Body of pancreas (tissue), 4 donors: ENCODE measurements at regions not wholly inside any gene's neighbourhood (a gene's known extent, or its start where the extent isn't known, plus 50 kb on each side); places are given as distances from the start of the nearest gene placed in this dataset.

Experiments
- ATAC-seq: fragments of 150-250 bp; one replicate; pipeline ENCODE4 v1.9.1; 2016
- DNase-seq, 4 donors: peaks; one replicate each; pipeline ENCODE4 v3.0.0-alpha.2; 2019
- H3K27ac ChIP-seq, 4 donors: fragments of 200-600 bp; sonication (generic); 1 replicate in 3 of 4; 2 replicates in 1 of 4; pipeline versions ENCODE4 v1.5.1 to v1.6.1; 2016 to 2019; ENCODE audit warnings: mild to moderate bottlenecking in 1 of 4, mixed read lengths in 1 of 4, moderate library complexity in 1 of 4
- H3K27me3 ChIP-seq, 2 donors: fragments of 200-600 bp; sonication (generic); one replicate each; pipeline ENCODE4 v1.6.0; 2016; ENCODE audit warnings: mild to moderate bottlenecking in 1 of 2
- H3K36me3 ChIP-seq, 2 donors: fragments of 200-600 bp; sonication (generic); replicated peaks in 1 of 2; 2 replicates each; pipeline ENCODE4 v1.5.1; 2016; ENCODE audit warnings: low read depth in 2 of 2; ENCODE audit not compliant: insufficient read depth in 1 of 2
- H3K4me1 ChIP-seq: fragments of 200-600 bp; sonication (generic); one replicate; pipeline ENCODE4 v1.6.0; 2016
- H3K4me3 ChIP-seq, 2 donors: fragments of 200-600 bp; sonication (generic); 1 replicate in 1 of 2; 2 replicates in 1 of 2; pipeline ENCODE4 v1.5.1; 2016 to 2019
- H3K9me3 ChIP-seq, 3 donors: fragments of 200-600 bp; sonication (generic); 1 replicate in 2 of 3; 2 replicates in 1 of 3; pipeline ENCODE4 v1.5.1; 2016
- POLR2A ChIP-seq, 3 donors: fragments of 450-650 bp; IDR thresholded peaks; one replicate each; pipeline ENCODE4 v1.6.1; 2016; ENCODE audit warnings: antibody characterized with exemption in 3 of 3, mild to moderate bottlenecking in 2 of 3
- WGBS, 2 donors: methylation state at CpG; one replicate each; pipeline ENCODE4 v1.1.5; 2017; 5-methylcytosine and 5-hydroxymethylcytosine counted together
- intact Hi-C: fragments of 100-400 bp; cut with DNase I; formaldehyde crosslinking; loops from one replicate; pipeline ENCODE4 v1.15.1; 2023
- TF ChIP-seq, protein P1 (sequence below), 7 experiments: fragments of 450-650 bp in 4 of 7; fragments of 200-600 bp in 3 of 7; sonication (generic) in 3 of 7; IDR thresholded peaks; one replicate each; pipeline ENCODE4 v1.5.1; 2016 to 2019; ENCODE audit warnings: antibody characterized with exemption in 7 of 7

DNA sequence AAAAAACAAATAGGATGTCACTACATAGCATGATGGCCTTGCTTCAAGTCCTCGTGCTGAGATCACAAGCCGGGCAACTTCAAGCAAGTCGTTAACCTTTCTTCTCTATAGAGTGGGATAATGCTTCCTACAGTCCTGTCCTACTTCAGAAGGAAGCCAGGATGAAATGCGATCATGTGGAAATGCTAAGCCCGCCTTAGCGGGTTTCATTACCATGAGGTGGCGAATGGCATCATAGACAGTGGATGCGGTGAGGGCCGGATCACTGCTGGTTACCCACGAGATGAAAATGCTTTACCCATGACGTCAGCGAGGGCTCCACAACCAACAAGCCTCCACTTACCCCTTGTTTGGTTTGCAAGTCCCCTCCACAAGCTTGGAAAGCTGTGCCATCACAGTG, 206.4 kb downstream of the TBXT start:
- no peaks in the 10 kb centered on the region for H3K36me3 ChIP-seq
- intact Hi-C loops, result no loop called here
- H3K27me3 ChIP-seq, result no peaks in the 10 kb centered on the region
- H3K9me3 ChIP-seq, result no peaks in the 10 kb centered on the region
- TF ChIP-seq POLR2A (IDR thresholded peaks at IDR 0.05), result no peak
- TF ChIP-seq, protein P1, sequence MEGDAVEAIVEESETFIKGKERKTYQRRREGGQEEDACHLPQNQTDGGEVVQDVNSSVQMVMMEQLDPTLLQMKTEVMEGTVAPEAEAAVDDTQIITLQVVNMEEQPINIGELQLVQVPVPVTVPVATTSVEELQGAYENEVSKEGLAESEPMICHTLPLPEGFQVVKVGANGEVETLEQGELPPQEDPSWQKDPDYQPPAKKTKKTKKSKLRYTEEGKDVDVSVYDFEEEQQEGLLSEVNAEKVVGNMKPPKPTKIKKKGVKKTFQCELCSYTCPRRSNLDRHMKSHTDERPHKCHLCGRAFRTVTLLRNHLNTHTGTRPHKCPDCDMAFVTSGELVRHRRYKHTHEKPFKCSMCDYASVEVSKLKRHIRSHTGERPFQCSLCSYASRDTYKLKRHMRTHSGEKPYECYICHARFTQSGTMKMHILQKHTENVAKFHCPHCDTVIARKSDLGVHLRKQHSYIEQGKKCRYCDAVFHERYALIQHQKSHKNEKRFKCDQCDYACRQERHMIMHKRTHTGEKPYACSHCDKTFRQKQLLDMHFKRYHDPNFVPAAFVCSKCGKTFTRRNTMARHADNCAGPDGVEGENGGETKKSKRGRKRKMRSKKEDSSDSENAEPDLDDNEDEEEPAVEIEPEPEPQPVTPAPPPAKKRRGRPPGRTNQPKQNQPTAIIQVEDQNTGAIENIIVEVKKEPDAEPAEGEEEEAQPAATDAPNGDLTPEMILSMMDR (IDR thresholded peaks at IDR 0.05), result no peak
- DNase-seq (no peak), ATAC-seq (no peak)
- H3K4me1 ChIP-seq, result no peaks in the 10 kb centered on the region
- no peak overlapping the region for H3K4me3 ChIP-seq
- 66 to 68% methylated on average over 12 of the region's 12 CpGs for WGBS, 2 donors
- no peak overlapping the region for H3K27ac ChIP-seq

DNA sequence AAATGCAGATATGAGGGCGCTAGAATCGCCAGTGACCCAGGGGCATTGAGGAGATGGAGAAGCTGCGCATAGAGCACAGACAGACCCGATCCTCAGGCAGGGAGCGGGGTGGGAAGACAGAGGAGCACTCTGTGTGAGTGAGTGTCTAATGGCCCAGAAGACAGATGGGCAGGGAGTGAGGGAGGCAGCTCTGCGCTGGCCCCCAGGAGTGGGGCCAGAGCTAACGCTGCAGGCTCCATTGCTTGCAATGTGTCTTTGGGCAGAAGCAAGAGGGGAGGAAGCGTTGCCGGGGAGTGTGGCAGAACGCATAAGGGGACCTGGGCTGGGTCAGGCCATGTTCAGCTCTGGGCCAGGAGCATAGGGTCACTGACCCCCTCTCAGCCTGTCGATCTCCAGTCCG, 207.0 kb downstream of the TBXT start:
- H3K27ac ChIP-seq, result no peak overlapping the region
- no peaks in the 10 kb centered on the region for H3K9me3 ChIP-seq
- H3K36me3 ChIP-seq, result no peaks in the 10 kb centered on the region
- no peaks in the 10 kb centered on the region for H3K4me1 ChIP-seq
- H3K27me3 ChIP-seq, result no peaks in the 10 kb centered on the region
- no peak overlapping the region for H3K4me3 ChIP-seq
- DNase-seq (no peak), ATAC-seq (no peak)
- 71 to 74% methylated on average over 12 of the region's 12 CpGs for WGBS, 2 donors
- TF ChIP-seq, protein P1 (IDR thresholded peaks at IDR 0.05), result no peak
- TF ChIP-seq POLR2A (IDR thresholded peaks at IDR 0.05), result no peak
- intact Hi-C loops, result no loop called here

DNA sequence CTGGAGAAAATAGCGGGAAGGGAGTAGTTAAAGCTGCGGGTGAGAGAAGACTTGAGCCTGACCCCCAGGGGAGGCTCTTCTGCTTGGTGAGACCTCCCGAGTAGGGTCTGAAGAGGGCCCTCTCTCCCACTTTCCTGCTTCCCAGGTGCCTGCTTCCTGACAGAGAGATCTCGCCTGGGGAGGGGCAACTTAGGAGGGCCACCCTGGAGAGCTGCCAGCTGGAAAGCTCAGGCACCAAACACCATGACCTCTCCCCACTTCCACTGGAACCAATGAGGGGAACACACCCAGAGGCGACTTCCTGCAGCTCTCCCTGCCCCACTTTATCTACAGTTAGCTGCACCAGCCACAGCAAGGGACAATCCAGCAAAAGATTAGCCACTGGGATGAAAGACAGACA, 208.0 kb downstream of the TBXT start:
- ATAC-seq (no peak), DNase-seq (no peak)
- Histone ChIP-seq H3K4me3 (no peak overlapping the region), H3K4me1 (no peaks in the 10 kb centered on the region), H3K36me3 (no peaks in the 10 kb centered on the region), H3K27ac (no peak overlapping the region), H3K27me3 (no peaks in the 10 kb centered on the region), H3K9me3 (no peaks in the 10 kb centered on the region)
- intact Hi-C loops, result no loop called here
- TF ChIP-seq, protein P1 (IDR thresholded peaks at IDR 0.05), result no peak
- TF ChIP-seq POLR2A (IDR thresholded peaks at IDR 0.05), result no peak
- WGBS, 2 donors, result 47 to 66% methylated on average over 5 of the region's 5 CpGs

DNA sequence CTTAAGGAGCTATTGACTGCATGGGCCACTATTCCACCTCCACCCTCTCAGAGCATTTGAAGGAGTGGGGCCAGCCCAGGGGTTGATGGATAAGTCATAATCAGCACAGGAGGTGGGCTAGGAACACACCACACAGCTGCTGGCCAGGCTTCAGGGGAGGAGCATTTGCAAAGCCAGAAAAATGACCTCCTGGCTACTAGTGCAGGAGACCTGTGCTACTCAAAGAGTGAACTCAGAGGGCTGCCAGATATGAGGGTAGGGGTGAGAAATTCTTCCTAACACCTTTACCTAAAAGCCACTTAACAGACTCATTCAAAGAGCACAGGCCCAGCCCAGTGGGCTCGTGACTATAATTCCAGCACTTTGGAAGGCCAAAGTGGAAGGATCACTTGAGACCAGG, 210.8 kb downstream of the TBXT start:
- Histone ChIP-seq H3K27me3 (no peaks in the 10 kb centered on the region), H3K4me3 (no peak overlapping the region), H3K36me3 (no peaks in the 10 kb centered on the region), H3K27ac (no peak overlapping the region), H3K4me1 (no peaks in the 10 kb centered on the region), H3K9me3 (no peaks in the 10 kb centered on the region)
- DNase-seq, result no peak
- no peak for ATAC-seq
- TF ChIP-seq POLR2A (IDR thresholded peaks at IDR 0.05), result no peak
- TF ChIP-seq, protein P1 (IDR thresholded peaks at IDR 0.05), result no peak
- WGBS, 2 donors, result 53 to 62% methylated on average over 1 of the region's 1 CpG
- intact Hi-C loops, result no loop called here

DNA sequence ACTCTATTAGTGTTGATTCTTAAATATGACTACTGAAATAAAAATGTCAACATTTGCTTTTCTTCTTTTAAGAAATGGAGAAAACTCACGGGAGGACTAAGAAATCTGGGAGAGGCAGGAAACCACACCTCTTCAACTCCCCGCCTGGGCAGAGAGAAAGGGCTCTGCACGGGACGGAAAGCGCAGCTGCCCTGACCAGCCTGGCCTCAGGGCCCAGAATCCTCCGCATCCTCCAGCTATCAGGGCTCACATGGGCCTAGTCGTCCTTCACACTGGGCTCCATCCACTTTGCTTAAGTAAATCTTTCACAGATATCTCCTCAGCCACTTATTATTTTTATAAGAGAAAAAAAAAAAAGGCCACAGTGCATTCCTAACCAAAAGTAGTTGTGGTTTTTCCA, 215.1 kb downstream of the TBXT start:
- ATAC-seq (no peak), DNase-seq (no peak)
- H3K4me3 ChIP-seq, result no peak overlapping the region
- intact Hi-C loops, result no loop called here
- H3K36me3 ChIP-seq, result no peaks in the 10 kb centered on the region
- no peaks in the 10 kb centered on the region for H3K27me3 ChIP-seq
- no peaks in the 10 kb centered on the region for H3K4me1 ChIP-seq
- no peaks in the 10 kb centered on the region for H3K9me3 ChIP-seq
- WGBS, 2 donors, result 61 to 65% methylated on average over 7 of the region's 7 CpGs
- TF ChIP-seq POLR2A (IDR thresholded peaks at IDR 0.05), result no peak
- TF ChIP-seq, protein P1 (IDR thresholded peaks at IDR 0.05), result no peak
- no peak overlapping the region for H3K27ac ChIP-seq
